ENCODE measurements at regions not wholly inside any gene's neighbourhood (a gene's known extent, or its start where the extent isn't known, plus 50 kb on each side); places are given as distances from the start of the nearest gene placed in this dataset.
"Not testable (repeated sequence)": the region's sequence is repeated elsewhere in the genome, so short reads cannot be mapped to it uniquely, and the experiment has no call there.

DNA sequence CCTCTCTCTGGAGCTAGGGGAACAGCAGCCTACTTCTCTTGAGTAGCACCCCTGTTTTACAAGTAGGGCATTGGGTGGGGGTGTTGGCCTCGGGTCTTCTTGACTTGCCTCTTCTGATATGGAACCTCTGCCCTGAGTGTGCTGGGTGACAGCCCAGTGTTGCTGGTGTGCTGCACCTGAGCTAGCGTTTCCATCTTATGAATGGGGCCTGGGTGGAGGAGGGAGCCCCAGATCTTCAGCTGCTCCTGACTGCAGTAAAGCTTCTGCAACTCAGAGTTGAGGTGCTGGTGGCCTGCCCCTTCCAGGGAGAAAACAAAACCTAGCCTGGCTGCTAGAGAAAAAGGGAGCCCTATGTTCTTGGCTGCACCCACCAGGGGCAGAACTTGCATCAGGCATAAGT, 202.5 kb upstream of the SHH start:
- DNase-seq (ENCODE audit: low read depth): no peak

DNA sequence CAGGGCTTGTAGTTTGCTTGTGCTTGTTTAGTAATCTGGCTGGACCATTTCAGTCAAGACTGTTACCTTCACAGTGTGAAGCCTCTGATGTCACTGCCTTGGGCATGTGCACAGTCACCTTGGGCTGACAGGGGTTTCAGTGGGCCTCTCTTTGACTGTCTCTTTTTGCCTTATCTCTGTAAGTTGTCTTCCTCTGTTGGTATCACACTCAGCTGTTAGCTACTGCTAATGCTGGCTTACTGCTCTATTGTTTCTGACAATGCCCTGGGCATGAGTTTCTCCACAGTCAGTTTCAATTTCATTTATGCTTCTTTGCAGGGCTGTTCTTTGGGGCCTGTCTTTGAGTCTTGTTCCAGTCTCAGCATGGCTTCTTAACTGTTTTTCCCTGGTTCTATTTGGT, 201.9 kb upstream of the SHH start:
- DNase-seq (ENCODE audit: low read depth): no peak

DNA sequence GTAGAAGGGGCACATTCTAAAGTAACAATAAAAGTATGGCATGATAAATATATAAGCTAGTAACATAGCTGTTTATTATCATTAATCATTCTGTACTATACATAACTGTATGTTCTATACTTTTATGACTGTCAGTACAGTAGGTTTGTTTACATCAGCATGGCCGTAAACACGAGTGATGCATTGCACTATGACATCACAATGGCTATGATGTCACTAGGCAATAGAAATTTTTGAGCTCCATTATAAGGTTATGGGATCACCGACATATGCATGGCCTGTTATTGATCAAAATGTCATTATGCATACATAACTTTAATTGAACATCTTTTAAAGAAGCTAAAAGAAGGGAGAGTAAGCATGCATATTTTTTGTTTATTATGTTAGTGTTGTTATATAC, 200.1 kb upstream of the SHH start:
- no peak for DNase-seq (ENCODE audit: low read depth)

DNA sequence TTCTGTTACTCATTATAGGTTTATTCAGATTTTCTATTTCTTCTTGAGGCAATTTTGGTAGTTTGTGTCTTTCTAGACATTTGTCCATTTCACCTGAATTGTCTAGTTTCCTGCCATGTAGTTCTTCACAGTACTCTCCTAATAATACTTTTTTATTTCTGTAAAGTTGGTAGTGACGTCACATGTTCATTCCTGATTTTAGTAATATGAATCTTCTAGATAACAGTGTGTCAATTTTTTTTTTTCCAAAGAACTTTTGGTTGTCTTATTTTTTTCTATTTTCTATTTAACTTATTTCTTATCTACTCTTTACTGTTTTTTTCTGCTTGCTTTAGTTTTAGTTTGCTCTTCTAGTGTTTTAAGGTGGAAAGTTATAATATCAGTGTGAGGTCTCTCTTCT, 197.3 kb upstream of the SHH start:
- no peak for DNase-seq (ENCODE audit: low read depth)

DNA sequence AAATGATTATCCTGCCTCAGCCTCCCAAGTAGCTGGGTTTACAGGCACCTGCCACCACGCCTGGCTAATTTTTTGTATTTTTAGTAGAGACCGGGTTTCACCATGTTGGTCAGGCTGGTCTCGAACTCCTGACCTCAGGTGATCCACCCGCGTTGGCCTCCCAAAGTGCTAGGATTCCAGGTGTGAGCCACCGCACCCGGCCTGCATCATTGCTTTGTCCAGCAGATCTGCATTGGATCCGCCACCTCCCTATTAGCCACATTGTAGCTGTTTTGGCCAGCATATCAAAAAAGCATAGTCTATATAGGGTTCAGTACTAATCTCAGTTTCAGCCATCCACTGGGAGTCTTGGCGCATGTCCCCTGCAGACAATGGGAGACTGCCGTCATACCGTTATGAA, 194.6 kb upstream of the SHH start:
- DNase-seq (ENCODE audit: low read depth): not testable (repeated sequence)

DNA sequence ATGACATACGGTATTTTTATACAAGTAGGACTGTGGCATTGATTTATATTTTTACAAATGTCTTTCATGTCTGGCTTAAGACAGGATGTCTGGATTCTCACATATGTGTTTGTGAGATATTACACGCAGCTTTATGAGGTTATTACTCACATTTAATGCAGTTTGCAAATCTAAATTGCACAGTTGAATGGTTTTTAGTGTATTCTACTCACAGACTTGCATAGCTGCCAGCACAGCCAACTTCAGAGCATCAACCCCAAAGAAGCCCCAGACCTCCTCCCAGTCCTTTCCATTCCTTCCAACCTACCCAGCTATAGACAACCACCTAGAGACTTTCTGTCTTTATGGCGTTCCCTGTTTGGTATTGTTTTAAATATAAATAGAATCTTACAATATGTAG, 193.8 kb upstream of the SHH start:
- DNase-seq (ENCODE audit: low read depth): no peak

DNA sequence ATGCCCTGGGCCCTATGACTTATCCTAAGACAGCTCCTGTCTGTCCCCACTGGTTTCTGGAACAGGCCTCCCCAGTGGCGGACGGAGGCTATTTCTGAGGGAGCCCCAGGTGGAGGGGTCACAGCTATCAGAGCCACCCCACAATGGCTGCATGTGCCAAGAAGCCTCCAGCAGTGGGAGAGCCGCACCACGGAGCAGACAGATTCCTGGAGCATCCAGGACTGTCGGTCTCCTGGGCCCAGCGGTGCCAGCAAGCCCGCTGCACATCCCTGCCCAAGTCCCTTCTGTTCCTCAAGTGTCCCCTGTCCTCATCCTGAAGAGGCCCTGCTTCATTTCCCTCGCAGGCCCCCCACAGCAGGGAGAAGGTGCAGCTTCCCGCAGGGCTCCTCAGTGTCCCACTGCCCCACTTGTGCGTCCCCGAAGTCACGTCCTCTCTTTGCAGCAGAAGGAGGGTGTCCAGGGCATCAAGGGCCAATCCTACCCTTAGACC, 193.0 kb upstream of the SHH start:
- no peak for DNase-seq (ENCODE audit: low read depth)

DNA sequence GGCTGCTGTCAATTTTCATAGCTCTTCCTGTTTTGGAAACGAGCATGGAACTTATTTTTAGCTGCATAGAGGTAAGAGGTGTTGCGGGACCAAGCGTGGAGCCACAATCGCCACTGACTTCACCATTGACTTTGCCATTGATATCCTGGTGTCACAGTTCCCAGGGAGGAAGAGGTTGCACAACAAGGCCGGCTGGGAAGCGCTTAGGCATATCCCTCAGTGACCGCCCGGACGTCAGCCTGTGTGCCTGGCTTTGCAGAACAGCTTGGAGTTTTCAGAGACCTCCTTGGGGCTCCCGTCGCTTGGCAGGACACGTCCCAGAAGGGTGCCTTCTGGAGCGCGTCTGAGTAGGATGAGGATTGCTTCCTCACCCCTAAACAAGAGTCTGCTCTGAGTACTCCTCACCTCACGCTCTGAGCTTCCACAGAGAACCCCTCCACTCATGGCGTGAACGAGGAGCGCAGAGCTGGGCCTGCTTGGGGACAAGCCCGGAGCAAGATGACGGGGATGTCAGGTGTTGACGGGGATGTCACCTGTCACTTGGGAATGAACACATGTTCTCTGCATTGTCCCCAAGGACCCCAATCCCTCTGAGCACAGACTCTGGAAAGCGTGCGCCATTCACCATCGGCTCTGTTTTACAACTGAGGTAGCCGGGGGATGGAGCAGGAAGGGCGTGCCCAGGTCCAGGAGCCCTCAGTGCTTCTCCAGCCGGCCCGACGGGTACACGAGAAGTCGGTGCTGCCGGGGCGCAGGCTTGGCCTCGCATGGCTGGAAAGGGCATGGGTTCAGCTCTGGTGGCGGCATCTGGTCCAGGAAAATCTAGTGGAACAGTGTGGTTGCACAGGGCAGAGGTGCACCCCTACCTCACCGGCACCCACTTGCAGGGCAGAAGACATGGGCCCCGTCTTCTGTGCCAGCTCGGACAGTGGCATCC, 192.3 kb upstream of the SHH start:
- DNase-seq (ENCODE audit: low read depth): no peak

DNA sequence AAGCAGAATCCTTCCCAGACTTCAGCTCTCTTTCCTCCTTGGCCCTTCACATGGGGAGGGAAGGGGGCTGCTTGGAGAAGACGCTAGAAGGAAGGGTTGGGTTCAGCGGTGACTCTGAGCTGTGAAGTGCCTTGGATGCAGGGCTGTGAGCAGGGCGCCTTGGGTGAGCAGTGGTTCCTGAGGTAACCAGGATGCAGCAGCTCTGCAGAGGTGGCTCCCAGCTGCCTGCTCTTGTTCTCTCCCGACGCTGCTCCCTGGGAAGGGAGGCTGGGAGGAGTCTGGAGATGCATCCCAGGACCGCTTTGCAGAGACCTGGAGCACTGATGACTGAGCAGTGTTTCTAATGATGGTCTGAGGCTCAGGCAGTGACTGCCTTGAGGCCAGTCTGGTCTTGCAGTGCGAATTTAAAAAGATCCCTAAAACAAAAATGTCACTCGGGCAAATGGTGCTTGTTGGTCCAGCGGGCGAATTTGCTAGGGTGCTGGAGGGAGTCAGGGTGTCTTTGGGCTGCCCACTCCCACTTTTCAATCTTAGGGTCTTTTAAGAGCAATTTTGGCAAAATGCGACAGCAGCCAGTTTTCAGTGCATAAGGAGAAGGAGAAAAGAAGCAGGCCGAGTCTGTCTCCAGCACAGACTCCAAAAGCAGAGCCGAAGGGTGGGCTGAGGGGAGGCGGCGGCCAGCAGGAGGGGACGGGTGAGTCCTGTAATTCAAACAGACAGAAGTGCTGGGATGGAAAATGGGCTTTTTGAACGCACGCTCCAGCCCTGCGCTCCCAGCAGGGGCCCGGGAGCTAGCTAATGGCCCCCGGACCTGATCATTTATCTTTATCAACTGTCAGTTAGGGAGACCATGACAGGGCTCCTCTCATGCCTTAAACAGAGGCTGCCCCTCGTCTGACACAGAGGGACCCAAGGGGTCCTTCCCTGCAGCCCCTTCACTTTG, 191.2 kb upstream of the SHH start:
- DNase-seq (ENCODE audit: low read depth): no peak

DNA sequence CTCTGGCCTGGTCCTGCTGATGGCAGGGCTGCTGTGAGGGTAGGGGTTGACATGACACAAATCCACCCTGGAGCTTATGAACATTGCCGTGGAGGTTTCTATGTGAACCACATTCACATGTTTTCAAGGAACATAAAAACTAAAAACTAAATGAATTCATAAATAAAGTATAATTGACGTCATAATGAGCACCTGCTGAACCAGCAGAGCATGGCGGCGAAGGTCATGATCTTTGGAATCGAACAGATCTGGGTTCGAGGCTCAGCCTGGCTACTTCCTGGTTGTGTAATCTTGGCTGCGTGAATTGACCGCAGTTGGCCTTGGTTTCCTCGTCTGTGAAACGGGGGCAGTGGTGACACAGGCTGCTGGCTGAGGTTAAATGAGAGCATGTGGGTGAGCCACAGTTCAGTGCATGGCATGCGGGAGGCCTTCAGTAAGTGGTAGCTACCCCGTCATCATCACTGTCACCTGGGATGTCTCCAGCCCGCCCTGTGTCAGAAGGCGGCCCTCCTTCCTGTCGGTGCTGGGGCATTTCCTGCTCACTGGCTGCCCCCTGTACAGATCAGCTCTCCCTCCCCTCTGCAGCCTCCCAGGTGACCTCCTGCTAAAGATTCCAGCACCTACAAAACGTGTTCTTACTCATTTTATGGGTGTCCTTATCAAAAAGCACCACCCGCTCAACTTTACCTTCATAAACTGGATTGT, 190.3 kb upstream of the SHH start:
- DNase-seq (ENCODE audit: low read depth): no peak

DNA sequence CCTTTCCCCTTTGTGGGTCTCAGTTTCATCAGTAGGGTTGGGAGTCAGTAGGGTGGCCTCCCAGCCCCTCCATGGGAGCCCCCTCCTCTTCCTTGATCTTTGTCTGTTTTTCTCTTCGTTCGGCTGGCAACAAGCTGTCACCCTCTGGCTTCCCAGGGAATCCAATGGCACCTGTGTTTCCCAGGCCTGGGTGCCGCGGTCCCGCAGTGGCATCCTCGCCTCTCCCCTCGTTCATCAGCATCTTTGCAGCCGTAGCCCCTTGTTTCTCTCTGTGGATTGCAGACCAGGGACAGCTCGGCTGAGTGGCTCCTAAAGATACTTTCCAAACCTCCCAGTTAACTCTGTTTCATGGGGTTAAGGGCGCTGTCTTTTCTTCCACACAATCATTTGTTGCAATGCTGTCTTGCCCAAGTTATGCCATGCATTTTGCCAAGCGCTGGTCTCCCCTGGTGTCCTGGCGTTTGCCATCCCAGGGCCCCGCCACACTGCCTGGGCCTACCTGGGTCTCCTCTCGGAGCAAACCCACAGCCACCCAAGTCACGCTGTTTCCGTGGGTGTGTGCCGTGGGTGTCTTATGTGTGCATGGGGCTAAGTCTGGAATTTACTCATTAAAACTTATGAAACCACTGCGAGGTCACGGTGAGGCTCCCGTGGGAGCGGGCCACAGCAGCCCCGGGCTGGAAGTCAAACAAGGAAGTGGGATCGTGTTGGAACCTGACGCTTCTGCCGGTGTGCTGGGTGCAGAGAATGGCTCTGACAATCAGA, 189.4 kb upstream of the SHH start:
- DNase-seq (ENCODE audit: low read depth): no peak

DNA sequence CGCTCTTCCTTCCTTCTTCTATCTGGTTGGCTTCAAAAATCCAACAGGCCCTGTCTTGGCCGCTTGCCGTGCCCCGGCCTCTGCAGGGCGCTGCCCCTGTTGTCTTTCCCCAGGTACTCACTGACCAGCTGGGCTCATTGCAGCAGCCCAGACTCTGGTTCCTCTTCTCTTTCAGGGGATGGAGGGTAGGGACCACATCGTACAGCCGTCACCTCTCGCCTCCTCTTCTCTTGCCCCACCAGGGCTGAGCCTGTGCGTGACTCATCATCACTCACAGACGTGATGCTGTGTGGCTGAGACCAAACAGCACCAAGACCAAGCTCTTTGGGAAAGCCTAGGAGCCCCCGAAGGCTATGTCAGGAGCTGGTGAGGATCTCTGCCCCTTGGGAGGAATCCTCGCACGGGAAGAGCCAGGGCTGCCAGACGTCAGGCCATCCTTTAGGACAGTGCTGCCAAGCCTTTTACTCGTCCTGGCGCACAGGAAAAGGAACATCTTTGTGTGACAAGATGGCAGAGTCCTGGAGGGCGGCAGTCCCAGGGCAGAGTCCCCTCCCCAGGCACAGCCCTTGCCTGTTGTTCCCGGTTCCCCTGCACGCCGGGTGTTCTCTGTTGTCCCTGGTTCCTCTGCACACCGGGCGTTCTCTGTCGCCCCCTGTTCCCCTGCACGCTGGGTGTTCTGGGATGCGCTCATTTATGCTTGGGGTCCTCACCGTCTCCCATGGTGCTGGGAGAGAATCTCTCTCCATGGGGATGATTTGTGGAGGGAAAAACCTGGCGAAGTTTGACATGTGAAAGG, 188.5 kb upstream of the SHH start:
- peak; percentile 27 for DNase-seq (ENCODE audit: low read depth)

DNA sequence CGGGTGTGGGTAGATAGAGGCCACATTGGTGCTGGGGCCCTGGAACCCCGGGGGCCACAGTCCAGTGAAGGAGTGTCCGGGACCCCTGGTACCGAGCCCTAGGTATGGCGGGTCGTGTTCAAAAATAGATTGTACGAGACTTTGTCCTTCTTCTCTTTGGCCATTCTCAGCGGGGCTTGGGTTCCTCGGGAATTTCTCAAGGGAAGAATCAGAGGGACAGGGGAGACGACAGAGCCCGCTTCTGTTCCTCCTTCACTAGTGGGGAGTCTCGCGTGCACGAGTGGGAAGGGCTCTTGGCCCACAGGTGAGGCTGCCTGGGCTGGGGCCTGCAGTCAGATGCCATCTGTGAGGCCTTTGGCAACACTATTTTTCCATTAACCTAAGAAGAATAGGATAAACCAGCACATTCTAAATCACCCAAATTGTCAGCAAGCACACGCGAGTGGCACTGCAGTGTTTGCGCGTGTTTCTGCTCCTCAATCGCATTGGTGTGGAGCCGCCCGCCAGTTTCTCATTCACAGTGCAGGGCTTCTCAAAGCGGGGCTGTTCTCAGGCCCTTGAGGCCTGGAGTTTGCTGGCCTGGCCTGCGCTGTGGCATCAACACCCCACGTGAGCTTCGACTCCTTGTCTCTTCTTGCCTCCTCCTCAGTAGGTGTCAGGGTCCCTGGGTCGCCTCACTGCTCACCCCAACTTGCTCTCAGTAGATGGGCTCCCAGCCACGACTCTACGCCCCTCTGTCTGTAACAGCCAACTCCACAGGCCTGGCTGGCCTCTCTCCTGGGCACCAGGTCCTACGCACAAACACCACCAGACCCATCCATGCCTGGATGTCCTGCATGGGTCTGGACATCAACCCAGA, 187.6 kb upstream of the SHH start:
- DNase-seq (ENCODE audit: low read depth): no peak

DNA sequence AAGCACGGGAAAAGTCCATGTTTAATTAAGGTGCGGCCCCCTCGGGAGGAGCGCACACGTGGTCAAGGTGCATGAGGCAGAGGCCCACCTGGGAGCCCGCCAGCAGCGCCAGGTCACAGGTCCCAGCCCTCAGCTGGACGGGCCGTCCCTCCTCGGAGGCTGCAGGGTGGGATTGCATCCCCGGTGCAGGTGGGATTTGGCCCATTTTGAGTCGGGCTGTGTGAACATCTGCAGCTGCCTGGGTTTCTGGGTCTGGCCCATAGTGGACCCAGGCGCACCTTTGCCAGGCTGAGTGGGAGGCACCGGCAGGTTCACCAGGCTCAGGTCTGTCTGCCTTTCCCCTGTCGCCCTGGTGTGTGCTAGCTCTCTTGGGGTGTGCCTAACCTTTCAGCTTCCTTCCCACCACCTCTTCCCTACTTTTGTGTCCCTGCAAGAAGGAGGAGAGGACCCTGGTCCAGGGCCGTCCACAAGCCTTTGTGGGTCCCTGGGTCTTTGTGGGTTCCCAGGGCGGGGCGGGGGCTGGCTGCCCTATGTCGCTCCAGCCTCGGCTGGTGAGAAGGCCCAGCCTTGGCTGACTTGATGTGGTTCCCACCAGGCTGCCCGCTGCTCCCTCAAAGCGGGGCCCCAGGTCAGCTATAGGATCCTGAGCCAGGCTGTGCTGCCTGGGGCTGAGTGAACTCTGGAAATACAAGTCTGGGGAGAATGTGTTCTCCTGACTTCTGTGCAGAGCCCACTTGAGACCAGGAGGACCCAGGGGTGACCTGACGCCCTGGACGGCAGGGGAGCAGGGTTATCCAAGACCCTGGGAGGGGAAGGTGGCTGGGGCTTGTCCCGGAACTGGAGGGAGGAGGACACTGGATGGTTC, 186.7 kb upstream of the SHH start:
- no peak for DNase-seq (ENCODE audit: low read depth)

DNA sequence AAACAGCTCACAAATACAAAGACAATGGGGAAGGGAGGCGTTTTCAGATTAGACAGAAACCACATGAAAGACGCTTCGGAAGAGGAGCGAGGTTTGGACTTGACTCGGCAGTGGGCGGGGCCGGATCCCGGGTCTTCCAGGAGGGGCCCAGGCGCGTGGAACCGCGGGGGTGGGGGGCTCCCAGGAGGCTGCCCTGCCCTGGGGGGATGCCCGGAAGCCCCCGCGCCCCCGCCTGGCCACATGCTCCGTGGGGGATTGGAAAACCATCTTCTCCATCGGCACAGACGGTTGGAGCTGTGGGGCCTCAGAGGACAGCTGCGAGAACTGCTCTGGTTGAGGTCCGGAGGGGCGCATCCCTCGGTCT, 186.0 kb upstream of the SHH start:
- no peak for DNase-seq (ENCODE audit: low read depth)

DNA sequence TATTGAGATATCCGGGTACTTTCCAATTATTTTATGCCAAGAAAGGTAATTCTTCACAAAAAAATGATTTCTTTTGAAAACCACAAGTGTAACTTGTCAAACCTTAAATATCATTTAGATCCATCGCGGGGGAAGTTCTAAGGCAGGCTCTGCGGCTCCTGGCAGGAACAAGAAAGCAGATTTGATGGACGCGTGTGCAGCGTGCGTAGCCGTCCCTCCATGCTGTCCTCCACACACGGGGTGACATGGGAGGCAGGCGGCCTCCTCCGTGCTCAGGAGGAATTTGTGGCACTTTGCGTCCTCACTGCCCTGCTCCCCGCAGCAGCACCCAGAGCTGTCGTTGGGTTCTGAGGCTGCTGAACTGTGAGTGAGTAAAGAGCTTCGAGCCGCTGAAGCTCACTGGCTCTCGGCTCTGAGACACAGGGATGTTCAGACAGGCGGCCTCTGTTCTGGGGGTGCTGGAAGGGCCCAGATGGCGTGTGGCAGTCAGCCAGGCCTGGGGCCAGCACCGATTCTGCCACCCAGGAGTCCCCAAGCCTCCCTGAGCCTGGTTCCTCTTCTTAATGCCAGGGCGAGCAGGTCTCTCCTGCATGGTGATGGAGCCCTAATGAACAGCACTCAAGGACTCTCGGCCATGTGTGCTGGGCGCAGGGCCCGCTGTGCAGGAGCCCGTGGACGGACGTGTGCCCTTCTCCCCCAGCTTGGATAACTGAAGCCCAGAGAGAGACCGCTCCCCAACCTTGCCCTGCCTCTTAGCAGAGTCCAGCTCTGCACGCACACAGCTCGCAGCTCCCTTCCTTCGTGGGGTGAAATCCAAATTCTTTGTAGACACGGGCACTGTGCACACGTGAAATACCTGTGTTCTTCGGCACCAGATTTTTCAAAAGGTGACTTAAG, 185.4 kb upstream of the SHH start:
- no peak for DNase-seq (ENCODE audit: low read depth)

DNA sequence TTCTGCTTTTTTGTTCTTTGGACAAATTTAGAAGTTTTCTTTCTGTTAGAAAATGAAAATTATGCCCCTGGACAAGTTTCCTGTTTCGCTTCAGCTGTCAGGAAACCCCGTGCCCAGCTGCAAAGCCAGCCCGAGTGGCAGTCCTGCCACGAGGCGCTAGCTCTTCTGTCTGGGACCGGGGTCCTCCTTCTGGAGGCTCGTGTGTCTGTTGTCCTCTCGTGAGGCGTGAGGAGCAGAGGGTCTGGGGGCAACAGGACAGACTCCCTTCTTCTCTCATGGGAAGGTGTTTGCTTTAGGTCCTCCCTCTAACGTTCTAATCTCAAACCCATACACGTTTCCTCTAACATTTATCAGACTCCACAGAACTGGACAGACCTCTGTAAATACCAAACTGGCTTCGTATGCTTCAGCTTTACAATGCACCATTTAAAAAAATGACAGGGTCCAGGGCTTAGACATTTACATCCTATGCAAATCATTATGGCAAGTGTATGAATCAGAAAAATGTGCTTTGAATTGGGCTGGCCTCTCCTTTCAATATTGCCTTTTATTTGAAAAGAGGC, 184.5 kb upstream of the SHH start:
- DNase-seq (ENCODE audit: low read depth): no peak
